ENCODE measurements at regions not wholly inside any gene's neighbourhood (a gene's known extent, or its start where the extent isn't known, plus 50 kb on each side); places are given as distances from the start of the nearest gene placed in this dataset.

DNA sequence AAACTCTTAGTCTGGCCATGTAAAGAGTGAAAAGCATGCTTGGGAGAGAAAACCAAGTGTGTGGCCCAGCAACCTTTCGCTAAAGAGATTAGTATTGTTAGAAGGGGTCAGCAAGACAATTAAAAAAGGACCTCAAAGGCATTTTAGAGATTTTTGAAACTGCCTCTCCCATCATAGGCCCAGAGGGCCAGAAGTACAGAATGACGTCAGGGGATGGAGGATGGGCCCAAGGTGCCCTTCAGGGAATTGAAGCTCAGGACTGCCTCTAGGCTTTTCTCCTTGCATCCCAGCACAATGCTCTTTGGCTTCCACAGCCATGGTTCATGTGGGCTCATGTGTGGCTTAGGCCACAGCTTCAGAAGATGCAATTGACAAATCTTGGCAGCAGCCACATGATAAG is 287.0 kb upstream of the COX7C start:
- TF ChIP-seq EP300 (IDR thresholded peaks at IDR 0.05; ENCODE audit: borderline replicate concordance), result no peak
- TF ChIP-seq, protein P1, sequence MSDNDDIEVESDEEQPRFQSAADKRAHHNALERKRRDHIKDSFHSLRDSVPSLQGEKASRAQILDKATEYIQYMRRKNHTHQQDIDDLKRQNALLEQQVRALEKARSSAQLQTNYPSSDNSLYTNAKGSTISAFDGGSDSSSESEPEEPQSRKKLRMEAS (IDR thresholded peaks at IDR 0.05), result no peak
- TF ChIP-seq FOXM1 (IDR thresholded peaks at IDR 0.05; ENCODE audit: borderline replicate concordance, low read depth), result no peak
- no peak for TF ChIP-seq CEBPB (IDR thresholded peaks at IDR 0.05)
- TF ChIP-seq RAD21 (IDR thresholded peaks at IDR 0.05; ENCODE audit: low read depth), result no peak
- TF ChIP-seq, protein P2, sequence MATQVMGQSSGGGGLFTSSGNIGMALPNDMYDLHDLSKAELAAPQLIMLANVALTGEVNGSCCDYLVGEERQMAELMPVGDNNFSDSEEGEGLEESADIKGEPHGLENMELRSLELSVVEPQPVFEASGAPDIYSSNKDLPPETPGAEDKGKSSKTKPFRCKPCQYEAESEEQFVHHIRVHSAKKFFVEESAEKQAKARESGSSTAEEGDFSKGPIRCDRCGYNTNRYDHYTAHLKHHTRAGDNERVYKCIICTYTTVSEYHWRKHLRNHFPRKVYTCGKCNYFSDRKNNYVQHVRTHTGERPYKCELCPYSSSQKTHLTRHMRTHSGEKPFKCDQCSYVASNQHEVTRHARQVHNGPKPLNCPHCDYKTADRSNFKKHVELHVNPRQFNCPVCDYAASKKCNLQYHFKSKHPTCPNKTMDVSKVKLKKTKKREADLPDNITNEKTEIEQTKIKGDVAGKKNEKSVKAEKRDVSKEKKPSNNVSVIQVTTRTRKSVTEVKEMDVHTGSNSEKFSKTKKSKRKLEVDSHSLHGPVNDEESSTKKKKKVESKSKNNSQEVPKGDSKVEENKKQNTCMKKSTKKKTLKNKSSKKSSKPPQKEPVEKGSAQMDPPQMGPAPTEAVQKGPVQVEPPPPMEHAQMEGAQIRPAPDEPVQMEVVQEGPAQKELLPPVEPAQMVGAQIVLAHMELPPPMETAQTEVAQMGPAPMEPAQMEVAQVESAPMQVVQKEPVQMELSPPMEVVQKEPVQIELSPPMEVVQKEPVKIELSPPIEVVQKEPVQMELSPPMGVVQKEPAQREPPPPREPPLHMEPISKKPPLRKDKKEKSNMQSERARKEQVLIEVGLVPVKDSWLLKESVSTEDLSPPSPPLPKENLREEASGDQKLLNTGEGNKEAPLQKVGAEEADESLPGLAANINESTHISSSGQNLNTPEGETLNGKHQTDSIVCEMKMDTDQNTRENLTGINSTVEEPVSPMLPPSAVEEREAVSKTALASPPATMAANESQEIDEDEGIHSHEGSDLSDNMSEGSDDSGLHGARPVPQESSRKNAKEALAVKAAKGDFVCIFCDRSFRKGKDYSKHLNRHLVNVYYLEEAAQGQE (IDR thresholded peaks at IDR 0.05; ENCODE audit: low read depth), result no peak
- no peak for TF ChIP-seq YY1 (IDR thresholded peaks at IDR 0.05; ENCODE audit: low read depth)
- TF ChIP-seq TCF12 (IDR thresholded peaks at IDR 0.05; ENCODE audit: low read depth), result no peak
- no peak for TF ChIP-seq NFIC (IDR thresholded peaks at IDR 0.05)
- no peak for TF ChIP-seq TEAD4 (IDR thresholded peaks at IDR 0.05)
- TF ChIP-seq ZBTB7A (IDR thresholded peaks at IDR 0.05; ENCODE audit: low read depth), result no peak
- TF ChIP-seq CREB1 (IDR thresholded peaks at IDR 0.05; ENCODE audit: low read depth), result no peak
- TF ChIP-seq, protein P3, sequence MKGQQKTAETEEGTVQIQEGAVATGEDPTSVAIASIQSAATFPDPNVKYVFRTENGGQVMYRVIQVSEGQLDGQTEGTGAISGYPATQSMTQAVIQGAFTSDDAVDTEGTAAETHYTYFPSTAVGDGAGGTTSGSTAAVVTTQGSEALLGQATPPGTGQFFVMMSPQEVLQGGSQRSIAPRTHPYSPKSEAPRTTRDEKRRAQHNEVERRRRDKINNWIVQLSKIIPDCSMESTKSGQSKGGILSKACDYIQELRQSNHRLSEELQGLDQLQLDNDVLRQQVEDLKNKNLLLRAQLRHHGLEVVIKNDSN (IDR thresholded peaks at IDR 0.05), result no peak
- TF ChIP-seq TAF1 (IDR thresholded peaks at IDR 0.05; ENCODE audit: low read depth), result no peak
- no peak for TF ChIP-seq EGR1 (IDR thresholded peaks at IDR 0.05)

DNA sequence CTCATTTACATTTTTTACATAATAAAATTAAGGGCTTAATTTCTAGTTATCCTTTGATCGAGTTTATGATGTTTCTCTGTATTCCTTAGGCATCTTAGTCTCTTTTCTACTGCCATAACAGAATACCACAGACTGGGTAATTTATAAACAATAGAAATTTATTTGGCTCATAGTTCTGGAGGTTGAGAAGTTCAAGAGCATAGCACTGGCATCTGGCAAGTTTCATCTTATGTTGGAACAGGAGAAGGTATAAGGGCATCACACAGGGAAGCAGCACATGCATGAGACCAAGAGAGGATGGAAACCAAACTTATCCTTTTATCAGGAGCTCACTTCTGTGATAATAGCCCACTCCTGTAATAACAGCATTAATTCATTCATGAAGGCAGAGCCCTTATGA is 284.9 kb upstream of the COX7C start:
- TF ChIP-seq TAF1 (IDR thresholded peaks at IDR 0.05; ENCODE audit: low read depth), result no peak
- TF ChIP-seq TCF12 (IDR thresholded peaks at IDR 0.05; ENCODE audit: low read depth), result no peak
- TF ChIP-seq NFIC (IDR thresholded peaks at IDR 0.05), result no peak
- TF ChIP-seq YY1 (IDR thresholded peaks at IDR 0.05; ENCODE audit: low read depth), result no peak
- no peak for TF ChIP-seq CEBPB (IDR thresholded peaks at IDR 0.05)
- TF ChIP-seq, protein P3 (IDR thresholded peaks at IDR 0.05), result no peak

DNA sequence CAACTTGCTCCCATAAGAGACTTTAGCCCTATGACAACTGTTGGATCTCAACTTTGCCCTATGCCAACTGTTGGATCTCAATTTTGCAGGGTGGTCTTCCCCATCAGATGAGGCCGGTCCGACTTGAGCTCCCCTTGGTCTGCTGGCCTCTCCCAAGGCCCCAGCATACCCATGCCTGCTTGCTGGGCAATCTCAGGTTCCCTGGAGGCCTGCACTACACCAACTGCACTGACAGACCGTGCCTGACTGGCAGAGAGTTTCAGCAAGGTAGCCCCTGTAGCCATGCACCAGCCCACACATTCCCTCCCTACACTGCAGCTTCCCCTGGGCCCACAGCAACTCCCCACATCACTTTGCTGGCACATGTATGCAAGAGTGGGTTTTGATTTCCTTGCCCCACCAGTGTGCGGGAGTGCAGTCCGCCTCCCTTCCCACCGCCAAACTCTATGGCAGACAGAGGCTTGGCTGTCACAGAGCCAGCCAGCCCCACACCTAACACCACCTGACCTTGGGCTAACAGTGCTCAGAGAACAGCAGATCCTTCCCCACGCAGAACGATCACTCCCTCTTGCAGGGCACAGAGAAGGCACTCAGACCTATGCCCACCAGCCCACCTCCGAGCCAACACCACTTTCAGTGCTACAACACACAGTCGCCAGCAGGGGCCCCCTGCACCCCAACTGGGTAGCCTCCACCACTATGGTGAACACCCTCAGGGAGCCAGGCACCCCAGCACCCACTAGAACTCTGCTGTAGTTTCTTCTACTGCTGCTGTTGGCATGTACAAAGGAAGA is 279.9 kb upstream of the COX7C start:
- TF ChIP-seq EGR1 (IDR thresholded peaks at IDR 0.05) (no peak), CREB1 (IDR thresholded peaks at IDR 0.05; ENCODE audit: low read depth) (no peak), ZBTB7A (IDR thresholded peaks at IDR 0.05; ENCODE audit: low read depth) (no peak), CEBPB (IDR thresholded peaks at IDR 0.05) (no peak), TCF12 (IDR thresholded peaks at IDR 0.05; ENCODE audit: low read depth) (no peak), TEAD4 (IDR thresholded peaks at IDR 0.05) (no peak), EP300 (IDR thresholded peaks at IDR 0.05; ENCODE audit: borderline replicate concordance) (no peak), YY1 (IDR thresholded peaks at IDR 0.05; ENCODE audit: low read depth) (no peak), RAD21 (IDR thresholded peaks at IDR 0.05; ENCODE audit: low read depth) (no peak), NFIC (IDR thresholded peaks at IDR 0.05) (no peak), TAF1 (IDR thresholded peaks at IDR 0.05; ENCODE audit: low read depth) (no peak), FOXM1 (IDR thresholded peaks at IDR 0.05; ENCODE audit: borderline replicate concordance, low read depth) (no peak)
- TF ChIP-seq, protein P2 (IDR thresholded peaks at IDR 0.05; ENCODE audit: low read depth), result no peak
- TF ChIP-seq, protein P1 (IDR thresholded peaks at IDR 0.05), result no peak
- TF ChIP-seq, protein P3 (IDR thresholded peaks at IDR 0.05), result no peak

DNA sequence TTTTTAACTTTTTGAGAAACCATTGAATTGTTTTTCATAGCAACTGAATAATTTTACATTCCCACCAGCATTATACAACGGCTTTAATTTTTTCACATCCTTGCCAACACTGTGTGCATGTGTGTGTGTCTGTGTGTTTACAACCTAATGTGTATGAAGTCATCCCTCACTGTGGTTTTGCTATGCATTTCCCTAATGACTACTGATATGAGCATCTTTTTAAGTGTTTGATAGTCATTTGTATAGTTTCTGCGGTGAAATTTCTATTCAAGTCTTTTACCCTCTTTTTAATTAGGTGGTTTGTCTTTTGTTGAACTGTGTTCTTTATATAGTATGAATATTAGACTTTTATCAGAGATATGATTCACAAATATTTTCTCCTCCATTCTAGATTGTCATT is 263.1 kb upstream of the COX7C start:
- no peak for TF ChIP-seq FOXM1 (IDR thresholded peaks at IDR 0.05; ENCODE audit: borderline replicate concordance, low read depth)

DNA sequence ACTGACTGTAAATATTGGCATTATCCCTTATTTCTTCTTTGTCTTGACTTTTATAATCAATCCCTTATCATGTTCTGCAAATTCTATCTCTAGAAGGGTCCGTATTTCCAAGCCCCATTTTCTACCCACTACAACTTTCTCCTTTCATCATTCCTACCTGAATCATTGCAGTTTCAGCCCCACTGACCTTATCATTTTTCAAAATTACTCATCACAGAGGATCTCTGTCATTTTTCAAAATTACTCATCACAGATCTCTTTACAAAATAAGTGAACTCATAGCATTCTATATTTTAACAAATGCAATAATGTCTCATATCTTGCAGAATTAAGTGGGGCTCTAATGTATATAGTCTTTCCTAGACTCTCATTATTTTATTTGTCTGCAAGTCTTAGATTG is 256.9 kb upstream of the COX7C start:
- TF ChIP-seq TEAD4 (IDR thresholded peaks at IDR 0.05), result no peak
- no peak for TF ChIP-seq CREB1 (IDR thresholded peaks at IDR 0.05; ENCODE audit: low read depth)
- TF ChIP-seq CEBPB (IDR thresholded peaks at IDR 0.05), result no peak
- TF ChIP-seq, protein P1 (IDR thresholded peaks at IDR 0.05), result no peak
- TF ChIP-seq EGR1 (IDR thresholded peaks at IDR 0.05), result no peak
- TF ChIP-seq TCF12 (IDR thresholded peaks at IDR 0.05; ENCODE audit: low read depth), result no peak
- no peak for TF ChIP-seq ZBTB7A (IDR thresholded peaks at IDR 0.05; ENCODE audit: low read depth)
- no peak for TF ChIP-seq TAF1 (IDR thresholded peaks at IDR 0.05; ENCODE audit: low read depth)
- TF ChIP-seq, protein P3 (IDR thresholded peaks at IDR 0.05), result no peak
- TF ChIP-seq FOXM1 (IDR thresholded peaks at IDR 0.05; ENCODE audit: borderline replicate concordance, low read depth), result no peak
- TF ChIP-seq RAD21 (IDR thresholded peaks at IDR 0.05; ENCODE audit: low read depth), result no peak
- TF ChIP-seq YY1 (IDR thresholded peaks at IDR 0.05; ENCODE audit: low read depth), result no peak
- no peak for TF ChIP-seq EP300 (IDR thresholded peaks at IDR 0.05; ENCODE audit: borderline replicate concordance)
- TF ChIP-seq NFIC (IDR thresholded peaks at IDR 0.05), result no peak
- TF ChIP-seq, protein P2 (IDR thresholded peaks at IDR 0.05; ENCODE audit: low read depth), result no peak
